Activated naive CD4-positive, alpha-beta T cell treated with anti-CD3 and anti-CD28 coated beads, Interleukin-2, amount 10 ng/mL, durations not matched to agents 7 days and 5 days (primary cell): ENCODE measurements at regions not wholly inside any gene's neighbourhood (a gene's known extent, or its start where the extent isn't known, plus 50 kb on each side); places are given as distances from the start of the nearest gene placed in this dataset.

Experiments
- CTCF ChIA-PET: fragments of 350-600 bp; sonication (Branson Sonifier 250); formaldehyde crosslinking; loops from one replicate; lab custom pipeline; 2021; ENCODE audit warnings: antibody characterized with exemption; lab: Charles Lee
- DNase-seq: peaks from one replicate; pipeline ENCODE4 v3.0.0-alpha.2; 2020
- H3K27ac Mint-ChIP-seq: one replicate; pipeline ENCODE4 v1.8.0; 2021; ENCODE audit warnings: mild to moderate bottlenecking, moderate library complexity, mixed read lengths
- H3K27me3 Mint-ChIP-seq: one replicate; pipeline ENCODE4 v1.8.0; 2021; ENCODE audit warnings: mild to moderate bottlenecking, mixed read lengths
- H3K36me3 Mint-ChIP-seq: one replicate; pipeline ENCODE4 v1.8.0; 2021; ENCODE audit warnings: mixed read lengths
- H3K4me1 Mint-ChIP-seq: one replicate; pipeline ENCODE4 v1.8.0; 2021; ENCODE audit warnings: mixed read lengths
- H3K4me3 Mint-ChIP-seq: one replicate; pipeline ENCODE4 v1.8.0; 2021; ENCODE audit warnings: mild to moderate bottlenecking, moderate library complexity, mixed read lengths
- H3K9me3 Mint-ChIP-seq: one replicate; pipeline ENCODE4 v1.8.0; 2021; ENCODE audit warnings: mixed read lengths

- Mint-ChIP-seq H3K36me3 (no peaks in the 10 kb centered on the region), H3K27me3 (peaks cover 21% of the 10 kb centered on the region), H3K27ac (peak overlapping the region; percentile 8), H3K4me1 (peaks cover 23% of the 10 kb centered on the region), H3K9me3 (no peaks in the 10 kb centered on the region), H3K4me3 (no peak overlapping the region)
- DNase-seq, result no peak
- CTCF ChIA-PET, result no interaction called here
Observed at GRCh38 chr2:128686497-128686859, 367.8 kb upstream of the HS6ST1 start.

GRCh38 chr2:128686881-128687555 lies 368.4 kb upstream of the HS6ST1 start:
- Mint-ChIP-seq H3K9me3 (no peaks in the 10 kb centered on the region), H3K4me3 (no peak overlapping the region), H3K4me1 (peaks cover 23% of the 10 kb centered on the region), H3K27ac (peak overlapping the region; percentile 8), H3K27me3 (peaks cover 21% of the 10 kb centered on the region), H3K36me3 (no peaks in the 10 kb centered on the region)
- CTCF ChIA-PET, result no interaction called here
- DNase-seq, result no peak

GRCh38 chr2:128687565-128687964 lies 368.9 kb upstream of the HS6ST1 start:
- CTCF ChIA-PET, result no interaction called here
- H3K4me1 Mint-ChIP-seq, result peaks cover 23% of the 10 kb centered on the region
- H3K27me3 Mint-ChIP-seq, result peaks cover 17% of the 10 kb centered on the region
- no peaks in the 10 kb centered on the region for H3K9me3 Mint-ChIP-seq
- H3K36me3 Mint-ChIP-seq, result no peaks in the 10 kb centered on the region
- no peak overlapping the region for H3K27ac Mint-ChIP-seq
- H3K4me3 Mint-ChIP-seq, result no peak overlapping the region
- no peak for DNase-seq

GRCh38 chr2:128689971-128690370 lies 371.3 kb upstream of the HS6ST1 start:
- H3K4me1 Mint-ChIP-seq, result peaks cover 23% of the 10 kb centered on the region
- no peak overlapping the region for H3K4me3 Mint-ChIP-seq
- H3K9me3 Mint-ChIP-seq, result no peaks in the 10 kb centered on the region
- H3K27ac Mint-ChIP-seq, result no peak overlapping the region
- DNase-seq, result no peak
- H3K36me3 Mint-ChIP-seq, result no peaks in the 10 kb centered on the region
- CTCF ChIA-PET, result no interaction called here
- H3K27me3 Mint-ChIP-seq, result peaks cover 14% of the 10 kb centered on the region

- peaks cover 20% of the 10 kb centered on the region for H3K4me1 Mint-ChIP-seq
- no peak overlapping the region for H3K27ac Mint-ChIP-seq
- H3K27me3 Mint-ChIP-seq, result peaks cover 14% of the 10 kb centered on the region
- no peak overlapping the region for H3K4me3 Mint-ChIP-seq
- no peaks in the 10 kb centered on the region for H3K36me3 Mint-ChIP-seq
- no peaks in the 10 kb centered on the region for H3K9me3 Mint-ChIP-seq
- CTCF ChIA-PET, result no interaction called here
- no peak for DNase-seq
Observed at GRCh38 chr2:128690431-128690830, 371.8 kb upstream of the HS6ST1 start.

- H3K9me3 Mint-ChIP-seq, result no peaks in the 10 kb centered on the region
- H3K4me1 Mint-ChIP-seq, result peaks cover 15% of the 10 kb centered on the region
- H3K27me3 Mint-ChIP-seq, result peaks cover 18% of the 10 kb centered on the region
- CTCF ChIA-PET, result no interaction called here
- no peak overlapping the region for H3K4me3 Mint-ChIP-seq
- H3K27ac Mint-ChIP-seq, result no peak overlapping the region
- H3K36me3 Mint-ChIP-seq, result no peaks in the 10 kb centered on the region
- no peak for DNase-seq
Observed at GRCh38 chr2:128690869-128691268, 372.2 kb upstream of the HS6ST1 start.

DNA sequence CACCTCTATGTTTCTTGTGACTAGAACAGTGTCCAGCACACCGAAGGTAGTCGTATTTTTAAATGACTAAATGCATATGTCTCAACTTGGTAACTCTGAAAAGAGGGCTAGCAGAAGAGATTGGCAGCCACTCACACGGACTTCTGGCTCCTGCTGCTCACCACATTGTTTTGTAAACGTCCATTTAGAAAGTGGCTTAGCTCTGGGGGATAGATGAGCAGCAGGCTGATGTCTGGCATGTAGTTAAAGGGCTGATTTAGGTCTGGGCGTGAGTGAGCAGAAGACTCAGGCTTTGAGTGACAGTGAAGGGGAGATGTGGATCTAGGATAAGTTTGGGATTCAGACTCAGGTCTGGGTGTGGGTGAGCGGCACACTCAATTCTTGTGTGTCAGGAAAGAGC lies 372.9 kb upstream of the HS6ST1 start:
- Mint-ChIP-seq H3K36me3 (no peaks in the 10 kb centered on the region), H3K4me3 (no peak overlapping the region), H3K27ac (no peak overlapping the region), H3K27me3 (peaks cover 18% of the 10 kb centered on the region), H3K9me3 (no peaks in the 10 kb centered on the region), H3K4me1 (peaks cover 9% of the 10 kb centered on the region)
- CTCF ChIA-PET, result no interaction called here
- DNase-seq, result no peak

GRCh38 chr2:128692895-128693742 lies 374.5 kb upstream of the HS6ST1 start:
- no peak overlapping the region for H3K27ac Mint-ChIP-seq
- H3K36me3 Mint-ChIP-seq, result no peaks in the 10 kb centered on the region
- CTCF ChIA-PET, result no interaction called here

DNA sequence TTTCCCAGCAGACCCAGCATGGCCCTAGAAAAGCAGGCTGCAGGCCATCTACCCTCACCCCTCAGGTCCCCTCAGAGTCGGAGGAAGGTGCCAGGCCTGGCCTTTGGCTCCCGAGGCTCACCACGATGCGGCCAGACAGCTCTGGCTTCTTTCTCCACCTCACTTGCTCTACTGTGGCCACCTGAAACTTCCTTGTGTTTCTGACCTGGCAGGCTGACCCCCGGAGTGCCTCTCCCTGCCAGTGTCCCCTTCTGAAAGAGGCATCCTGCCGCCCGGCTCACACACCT lies 375.0 kb upstream of the HS6ST1 start:
- no peaks in the 10 kb centered on the region for H3K36me3 Mint-ChIP-seq
- DNase-seq, result no peak
- H3K27ac Mint-ChIP-seq, result no peak overlapping the region
- no peaks in the 10 kb centered on the region for H3K4me1 Mint-ChIP-seq
- H3K4me3 Mint-ChIP-seq, result no peak overlapping the region
- CTCF ChIA-PET, result no interaction called here
- H3K9me3 Mint-ChIP-seq, result no peaks in the 10 kb centered on the region
- peaks cover 17% of the 10 kb centered on the region for H3K27me3 Mint-ChIP-seq

More at GRCh38 chr2:128692895-128693742, 374.5 kb upstream of the HS6ST1 start:
- H3K4me3 Mint-ChIP-seq, result no peak overlapping the region
- H3K27me3 Mint-ChIP-seq, result peaks cover 18% of the 10 kb centered on the region
- no peaks in the 10 kb centered on the region for H3K4me1 Mint-ChIP-seq
- no peak for DNase-seq
- H3K9me3 Mint-ChIP-seq, result no peaks in the 10 kb centered on the region

DNA sequence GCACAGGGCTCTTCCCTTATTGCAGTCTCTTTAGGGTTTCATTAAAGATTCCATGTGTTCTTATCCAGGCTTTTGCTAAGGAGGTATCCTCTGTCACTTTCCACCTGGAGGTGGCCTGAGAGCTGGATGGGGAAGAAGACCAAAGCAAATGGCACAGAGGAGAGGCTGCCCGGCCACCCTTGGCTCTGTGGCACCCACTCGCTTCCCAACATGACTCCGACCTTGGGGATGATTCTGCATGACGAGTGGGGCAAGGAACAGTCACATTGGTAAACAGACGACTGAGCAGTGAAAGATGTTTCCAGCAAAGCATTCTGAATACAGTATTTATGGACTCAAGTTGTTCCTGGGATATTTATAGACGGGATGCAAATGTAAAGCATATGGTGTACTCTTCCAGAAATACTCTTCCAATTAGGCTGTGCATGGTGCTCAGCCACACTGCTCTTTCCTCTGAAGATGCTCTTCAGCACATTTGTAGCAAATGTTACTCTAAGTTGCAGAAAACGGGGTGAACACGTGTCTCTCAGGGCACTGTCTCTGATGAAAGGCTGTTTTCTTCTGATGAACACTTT lies 377.1 kb upstream of the HS6ST1 start:
- Mint-ChIP-seq H3K36me3 (no peaks in the 10 kb centered on the region), H3K27me3 (peaks cover 11% of the 10 kb centered on the region), H3K4me3 (no peak overlapping the region), H3K4me1 (no peaks in the 10 kb centered on the region), H3K9me3 (no peaks in the 10 kb centered on the region), H3K27ac (no peak overlapping the region)
- CTCF ChIA-PET, result no interaction called here
- no peak for DNase-seq

- H3K36me3 Mint-ChIP-seq, result no peaks in the 10 kb centered on the region
- CTCF ChIA-PET, result no interaction called here
Observed at GRCh38 chr2:128696421-128696820, 377.8 kb upstream of the HS6ST1 start.

DNA sequence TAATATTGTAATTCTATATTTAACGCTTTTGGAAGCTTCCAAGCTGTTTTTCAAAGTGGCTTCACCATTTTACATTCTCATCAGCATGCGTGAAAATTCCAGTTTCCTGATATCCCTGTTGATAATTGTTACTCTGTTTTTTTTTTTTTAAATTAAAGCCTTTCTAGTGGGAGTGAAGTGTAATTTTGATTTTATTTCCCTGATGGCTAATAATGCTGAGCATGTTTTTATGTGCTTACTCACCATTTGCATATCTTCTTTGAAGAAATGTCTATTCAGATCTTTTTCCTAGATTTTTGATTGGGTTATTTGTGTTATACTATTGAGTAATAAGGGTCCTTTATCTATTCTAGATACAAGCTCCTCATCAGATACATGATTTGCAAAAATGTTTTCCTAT lies 382.8 kb upstream of the HS6ST1 start:
- no peak for DNase-seq
- Mint-ChIP-seq H3K36me3 (no peaks in the 10 kb centered on the region), H3K27ac (no peak overlapping the region), H3K27me3 (peaks cover 3% of the 10 kb centered on the region), H3K4me3 (no peak overlapping the region), H3K4me1 (no peaks in the 10 kb centered on the region), H3K9me3 (no peaks in the 10 kb centered on the region)
- CTCF ChIA-PET, result no interaction called here

More at GRCh38 chr2:128696421-128696820, 377.8 kb upstream of the HS6ST1 start:
- no peak overlapping the region for H3K4me3 Mint-ChIP-seq
- H3K4me1 Mint-ChIP-seq, result no peaks in the 10 kb centered on the region
- peaks cover 7% of the 10 kb centered on the region for H3K27me3 Mint-ChIP-seq
- H3K27ac Mint-ChIP-seq, result no peak overlapping the region
- DNase-seq, result no peak
- H3K9me3 Mint-ChIP-seq, result no peaks in the 10 kb centered on the region

DNA sequence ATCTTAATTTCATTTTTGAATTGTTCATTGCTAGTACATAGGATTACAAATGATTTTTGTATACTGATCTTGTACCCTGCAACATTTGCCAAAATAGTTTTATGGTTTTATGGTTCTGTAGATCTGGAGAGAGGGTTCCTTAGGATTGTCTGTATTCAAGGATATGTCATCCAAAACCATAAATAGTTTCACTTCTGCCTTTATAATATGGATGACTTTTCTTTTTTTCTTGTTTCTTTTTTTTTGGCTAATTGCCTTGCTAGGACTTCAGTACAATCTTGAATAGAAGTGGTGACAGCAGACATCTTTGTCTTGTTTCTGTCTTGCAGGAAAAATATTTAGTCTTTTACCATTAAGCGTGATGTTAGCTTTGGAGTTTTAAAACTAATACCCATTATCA lies 383.9 kb upstream of the HS6ST1 start:
- Mint-ChIP-seq H3K4me3 (no peak overlapping the region), H3K27ac (no peak overlapping the region)
- CTCF ChIA-PET, result no interaction called here

DNA sequence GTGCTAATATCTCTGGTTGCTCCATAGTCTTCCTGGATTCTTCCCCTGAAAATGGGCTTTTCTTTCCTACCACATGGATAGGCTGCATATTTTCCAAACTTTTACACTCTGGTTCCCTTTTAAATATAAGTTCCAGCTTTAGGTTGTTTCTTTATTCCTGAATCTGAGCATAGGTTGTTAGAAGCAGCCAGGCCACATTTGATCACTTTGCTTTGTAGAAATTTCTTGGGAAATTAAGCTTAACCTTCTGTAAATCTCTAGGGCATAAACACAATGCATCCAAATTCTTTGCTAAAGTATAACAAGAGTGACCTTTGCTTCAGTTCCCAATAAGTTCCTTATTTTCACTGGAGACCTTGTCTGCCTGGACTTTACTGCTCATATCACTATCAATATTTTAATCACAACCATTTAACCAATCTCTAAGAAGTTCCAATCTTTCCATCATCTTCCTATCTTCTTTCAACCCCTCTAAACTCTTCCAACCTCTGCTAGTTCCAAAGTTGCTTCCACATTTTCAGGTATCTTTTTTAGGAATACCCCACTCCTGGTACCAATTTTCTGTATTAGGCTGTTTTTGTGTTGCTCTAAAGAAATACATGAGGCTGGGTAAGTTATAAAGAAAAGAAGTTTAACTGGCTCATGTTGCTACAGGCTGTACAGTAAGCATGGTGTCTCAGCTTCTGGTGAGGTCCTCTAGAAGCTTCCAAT lies 389.6 kb upstream of the HS6ST1 start:
- Mint-ChIP-seq H3K9me3 (peaks cover 15% of the 10 kb centered on the region), H3K27ac (no peak overlapping the region), H3K4me3 (no peak overlapping the region), H3K36me3 (peaks cover 4% of the 10 kb centered on the region), H3K27me3 (peaks cover 4% of the 10 kb centered on the region), H3K4me1 (no peaks in the 10 kb centered on the region)
- no peak for DNase-seq
- CTCF ChIA-PET, result no interaction called here

More for the DNA sequence above, 383.9 kb upstream of the HS6ST1 start:
- Mint-ChIP-seq H3K4me1 (no peaks in the 10 kb centered on the region), H3K27me3 (peaks cover under 1% of the 10 kb centered on the region), H3K9me3 (peaks cover 3% of the 10 kb centered on the region), H3K36me3 (no peaks in the 10 kb centered on the region)
- DNase-seq, result no peak
